Erythroblast (primary cell): ENCODE measurements at regions not wholly inside any gene's neighbourhood (a gene's known extent, or its start where the extent isn't known, plus 50 kb on each side); places are given as distances from the start of the nearest gene placed in this dataset.

ENCODE experiments used
- GATA1 ChIP-seq: IDR thresholded peaks from 2 replicates; pipeline ENCODE4 v1.6.1; 2011; ENCODE audit warnings: low read depth, mild to moderate bottlenecking, control low read depth, low read length, moderate library complexity
- POLR2A ChIP-seq: IDR thresholded peaks from 2 replicates; pipeline ENCODE4 v1.6.1; 2011; ENCODE audit warnings: mild to moderate bottlenecking, low read length

DNA sequence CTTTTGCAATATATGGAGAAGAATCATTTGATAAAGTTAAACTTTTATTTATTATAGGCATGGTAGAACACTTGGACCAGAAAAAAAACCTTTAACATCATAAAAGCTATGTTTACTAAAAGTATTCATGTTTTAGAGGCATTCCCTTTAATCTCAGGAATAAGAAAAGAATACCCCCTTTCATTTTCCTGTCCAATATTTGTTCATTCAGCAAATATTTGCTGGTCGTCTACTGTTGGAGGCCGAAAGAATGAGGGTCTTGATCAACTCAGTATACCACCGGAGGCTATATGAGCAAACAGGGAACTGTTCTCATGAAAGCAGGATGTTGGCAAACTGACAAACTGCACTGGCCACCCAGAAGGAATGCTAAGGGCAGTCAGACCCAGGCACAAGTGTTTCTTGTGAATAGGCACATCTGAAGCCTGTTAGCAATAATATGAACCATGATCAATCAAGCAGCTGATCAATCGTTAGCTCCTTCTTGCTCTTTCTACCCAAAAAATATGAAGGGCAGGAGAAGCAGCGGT lies 480.8 kb upstream of the FAT1 start:
- no peak for TF ChIP-seq POLR2A
- TF ChIP-seq GATA1 = no peak
